ENCODE measurements at regions not wholly inside any gene's neighbourhood (a gene's known extent, or its start where the extent isn't known, plus 50 kb on each side); places are given as distances from the start of the nearest gene placed in this dataset.
"Not testable (repeated sequence)": the region's sequence is repeated elsewhere in the genome, so short reads cannot be mapped to it uniquely, and the experiment has no call there.

DNA sequence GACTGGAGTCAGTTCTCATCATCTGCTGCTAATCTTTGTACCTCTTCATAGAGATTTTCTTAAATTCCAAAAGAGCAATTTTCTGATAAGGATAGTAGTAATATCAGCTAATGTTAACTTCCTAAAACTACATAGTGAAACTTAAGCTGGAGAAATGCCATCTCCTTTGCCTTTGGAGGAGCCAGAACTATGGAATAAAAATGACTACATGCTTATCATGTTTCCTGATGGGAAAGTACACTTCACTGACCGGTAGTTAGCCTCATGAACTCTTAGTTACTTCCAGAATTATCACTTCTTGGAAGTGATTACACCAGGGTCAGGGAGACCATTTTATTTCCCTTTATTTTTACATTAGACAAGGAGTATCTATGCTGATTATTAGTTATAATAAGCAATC, 1222.1 kb upstream of the TMEM132C start:
- Histone ChIP-seq H3K9me3 (ENCODE audit: insufficient read depth, low read length) (no peaks in the 10 kb centered on the region), H4K20me1 (ENCODE audit: low read depth, low read length) (no peaks in the 10 kb centered on the region)

DNA sequence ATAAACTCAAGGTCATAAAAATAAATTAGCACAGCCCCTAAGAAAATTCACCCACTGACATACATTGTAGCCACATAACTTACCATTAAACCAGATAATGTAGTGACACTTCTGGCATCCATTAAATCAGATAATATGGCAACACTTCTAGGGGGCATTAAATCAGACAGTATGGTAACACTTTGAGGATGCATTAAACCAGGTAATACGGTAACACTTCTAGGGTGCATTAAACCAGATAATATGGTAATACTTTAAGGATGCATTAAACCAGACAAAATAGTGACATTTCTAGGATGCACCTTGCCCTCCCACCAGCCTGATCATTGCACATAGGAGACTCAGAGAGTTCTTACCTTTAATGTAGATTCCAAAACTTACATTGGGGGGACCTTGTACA, 1220.5 kb upstream of the TMEM132C start:
- Histone ChIP-seq H2AFZ (ENCODE audit: low read depth, low read length, severe bottlenecking) (no peak overlapping the region), H3K4me3 (ENCODE audit: insufficient read depth, low read length, poor library complexity, severe bottlenecking) (no peak overlapping the region), H3K9ac (ENCODE audit: low read length) (no peak overlapping the region), H3K27ac (ENCODE audit: low read depth, low read length) (no peak overlapping the region), H3K9me2 (replicated peaks; ENCODE audit: insufficient read depth, low read length) (no peaks in the 10 kb centered on the region), H3F3A (ENCODE audit: insufficient read depth) (no peaks in the 10 kb centered on the region), H3K9me3 (ENCODE audit: insufficient read depth, low read length) (no peaks in the 10 kb centered on the region), H3K79me2 (ENCODE audit: insufficient read depth, low read length) (no peaks in the 10 kb centered on the region), H3K4me2 (ENCODE audit: low read depth, low read length, poor library complexity, severe bottlenecking) (no peak overlapping the region), H4K20me1 (ENCODE audit: low read depth, low read length) (no peaks in the 10 kb centered on the region), H3K27me3 (ENCODE audit: low read length) (no peaks in the 10 kb centered on the region), H3K36me3 (ENCODE audit: low read length) (no peaks in the 10 kb centered on the region)
- TF ChIP-seq, protein P1, sequence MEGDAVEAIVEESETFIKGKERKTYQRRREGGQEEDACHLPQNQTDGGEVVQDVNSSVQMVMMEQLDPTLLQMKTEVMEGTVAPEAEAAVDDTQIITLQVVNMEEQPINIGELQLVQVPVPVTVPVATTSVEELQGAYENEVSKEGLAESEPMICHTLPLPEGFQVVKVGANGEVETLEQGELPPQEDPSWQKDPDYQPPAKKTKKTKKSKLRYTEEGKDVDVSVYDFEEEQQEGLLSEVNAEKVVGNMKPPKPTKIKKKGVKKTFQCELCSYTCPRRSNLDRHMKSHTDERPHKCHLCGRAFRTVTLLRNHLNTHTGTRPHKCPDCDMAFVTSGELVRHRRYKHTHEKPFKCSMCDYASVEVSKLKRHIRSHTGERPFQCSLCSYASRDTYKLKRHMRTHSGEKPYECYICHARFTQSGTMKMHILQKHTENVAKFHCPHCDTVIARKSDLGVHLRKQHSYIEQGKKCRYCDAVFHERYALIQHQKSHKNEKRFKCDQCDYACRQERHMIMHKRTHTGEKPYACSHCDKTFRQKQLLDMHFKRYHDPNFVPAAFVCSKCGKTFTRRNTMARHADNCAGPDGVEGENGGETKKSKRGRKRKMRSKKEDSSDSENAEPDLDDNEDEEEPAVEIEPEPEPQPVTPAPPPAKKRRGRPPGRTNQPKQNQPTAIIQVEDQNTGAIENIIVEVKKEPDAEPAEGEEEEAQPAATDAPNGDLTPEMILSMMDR (IDR thresholded peaks at IDR 0.05; ENCODE audit: insufficient read depth, low read length, poor library complexity, severe bottlenecking) = no peak
- TF ChIP-seq EZH2phosphoT487 (conservative IDR thresholded peaks at IDR 0.05; ENCODE audit: low read length) = no peak

More for the DNA sequence above, 1222.1 kb upstream of the TMEM132C start:
- no peak overlapping the region for H3K4me3 ChIP-seq (ENCODE audit: insufficient read depth, low read length, poor library complexity, severe bottlenecking)
- no peak overlapping the region for H2AFZ ChIP-seq (ENCODE audit: low read depth, low read length, severe bottlenecking)
- H3K27ac ChIP-seq (ENCODE audit: low read depth, low read length) = no peak overlapping the region
- H3F3A ChIP-seq (ENCODE audit: insufficient read depth) = no peaks in the 10 kb centered on the region
- no peak overlapping the region for H3K4me2 ChIP-seq (ENCODE audit: low read depth, low read length, poor library complexity, severe bottlenecking)
- H3K9me2 ChIP-seq (replicated peaks; ENCODE audit: insufficient read depth, low read length) = no peaks in the 10 kb centered on the region
- H3K36me3 ChIP-seq (ENCODE audit: low read length) = no peaks in the 10 kb centered on the region
- H3K9ac ChIP-seq (ENCODE audit: low read length) = no peak overlapping the region
- no peak for TF ChIP-seq EZH2phosphoT487 (conservative IDR thresholded peaks at IDR 0.05; ENCODE audit: low read length)
- TF ChIP-seq, protein P1 (IDR thresholded peaks at IDR 0.05; ENCODE audit: insufficient read depth, low read length, poor library complexity, severe bottlenecking) = no peak
- no peaks in the 10 kb centered on the region for H3K27me3 ChIP-seq (ENCODE audit: low read length)
- no peaks in the 10 kb centered on the region for H3K79me2 ChIP-seq (ENCODE audit: insufficient read depth, low read length)

DNA sequence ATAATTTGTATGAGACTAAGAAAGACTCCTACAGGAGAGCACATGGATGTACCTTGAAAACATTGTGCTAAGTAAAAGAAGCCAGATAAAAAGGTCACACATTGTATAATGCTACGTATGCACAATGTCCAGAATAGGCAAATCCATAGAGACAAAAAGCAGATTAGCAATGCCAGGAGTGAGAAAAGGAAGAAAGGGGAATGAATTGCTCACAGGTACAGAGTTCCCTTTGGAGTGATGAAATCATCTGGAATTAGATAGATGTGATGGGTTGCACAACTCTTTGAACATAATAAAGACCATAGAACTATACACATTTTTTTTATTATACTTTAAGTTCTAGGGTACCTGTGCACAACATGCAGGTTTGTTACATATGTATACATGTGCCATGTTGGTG, 1218.9 kb upstream of the TMEM132C start:
- no peak overlapping the region for H3K27ac ChIP-seq (ENCODE audit: low read depth, low read length)

DNA sequence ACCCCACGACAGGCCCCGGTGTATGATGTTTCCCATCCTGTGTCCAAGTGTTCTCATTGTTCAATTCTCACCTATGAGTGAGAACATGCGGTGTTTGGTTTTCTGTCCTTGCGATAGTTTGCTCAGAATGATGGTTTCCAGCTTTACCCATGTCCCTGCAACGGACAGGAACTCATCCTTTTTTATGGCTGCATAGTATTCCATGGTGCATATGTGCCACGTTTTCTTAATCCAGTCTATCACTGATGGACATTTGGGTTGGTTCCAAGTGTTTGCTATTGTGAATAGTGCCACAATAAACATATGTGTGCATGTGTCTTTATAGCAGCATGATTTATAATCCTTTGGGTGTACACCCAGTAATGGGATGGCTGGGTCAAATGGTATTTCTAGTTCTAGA, 1218.4 kb upstream of the TMEM132C start:
- H3K4me3 ChIP-seq (ENCODE audit: insufficient read depth, low read length, poor library complexity, severe bottlenecking); H3K36me3 ChIP-seq (ENCODE audit: low read length); H2AFZ ChIP-seq (ENCODE audit: low read depth, low read length, severe bottlenecking); H3K27ac ChIP-seq (ENCODE audit: low read depth, low read length); H3K9ac ChIP-seq (ENCODE audit: low read length); H3K79me2 ChIP-seq (ENCODE audit: insufficient read depth, low read length); H4K20me1 ChIP-seq (ENCODE audit: low read depth, low read length); H3K9me3 ChIP-seq (ENCODE audit: insufficient read depth, low read length); H3K27me3 ChIP-seq (ENCODE audit: low read length); H3K9me2 ChIP-seq (replicated peaks; ENCODE audit: insufficient read depth, low read length); H3K4me2 ChIP-seq (ENCODE audit: low read depth, low read length, poor library complexity, severe bottlenecking); H3F3A ChIP-seq (ENCODE audit: insufficient read depth): not testable (repeated sequence)

More for the DNA sequence above, 1218.9 kb upstream of the TMEM132C start:
- H3K36me3 ChIP-seq (ENCODE audit: low read length) = no peaks in the 10 kb centered on the region
- no peak overlapping the region for H2AFZ ChIP-seq (ENCODE audit: low read depth, low read length, severe bottlenecking)
- no peaks in the 10 kb centered on the region for H3K9me3 ChIP-seq (ENCODE audit: insufficient read depth, low read length)
- no peaks in the 10 kb centered on the region for H3K27me3 ChIP-seq (ENCODE audit: low read length)
- TF ChIP-seq, protein P1 (IDR thresholded peaks at IDR 0.05; ENCODE audit: insufficient read depth, low read length, poor library complexity, severe bottlenecking) = no peak
- no peak for TF ChIP-seq EZH2phosphoT487 (conservative IDR thresholded peaks at IDR 0.05; ENCODE audit: low read length)
- no peaks in the 10 kb centered on the region for H3F3A ChIP-seq (ENCODE audit: insufficient read depth)
- H3K79me2 ChIP-seq (ENCODE audit: insufficient read depth, low read length) = no peaks in the 10 kb centered on the region
- H4K20me1 ChIP-seq (ENCODE audit: low read depth, low read length) = no peaks in the 10 kb centered on the region
- no peak overlapping the region for H3K9ac ChIP-seq (ENCODE audit: low read length)
- H3K4me2 ChIP-seq (ENCODE audit: low read depth, low read length, poor library complexity, severe bottlenecking) = no peak overlapping the region
- H3K9me2 ChIP-seq (replicated peaks; ENCODE audit: insufficient read depth, low read length) = no peaks in the 10 kb centered on the region
- no peak overlapping the region for H3K4me3 ChIP-seq (ENCODE audit: insufficient read depth, low read length, poor library complexity, severe bottlenecking)
